GM18870 (cell line): ENCODE measurements at regions not wholly inside any gene's neighbourhood (a gene's known extent, or its start where the extent isn't known, plus 50 kb on each side); places are given as distances from the start of the nearest gene placed in this dataset.
"Not testable (repeated sequence)": the region's sequence is repeated elsewhere in the genome, so short reads cannot be mapped to it uniquely, and the experiment has no call there.

ENCODE experiments used
- ATAC-seq: cut with Tn5 transposase; IDR thresholded peaks from one replicate; pipeline ENCODE4 v1.9.1; 2021; ENCODE audit warnings: moderate library complexity; ENCODE audit not compliant: unreplicated experiment

GRCh38 chr5:51802551-51803184, 419.4 kb downstream of the ISL1 start:
- ATAC-seq = no peak

- ATAC-seq = no peak
These were observed 423.4 kb downstream of the ISL1 start for GRCh38 chr5:51806677-51807076.

DNA sequence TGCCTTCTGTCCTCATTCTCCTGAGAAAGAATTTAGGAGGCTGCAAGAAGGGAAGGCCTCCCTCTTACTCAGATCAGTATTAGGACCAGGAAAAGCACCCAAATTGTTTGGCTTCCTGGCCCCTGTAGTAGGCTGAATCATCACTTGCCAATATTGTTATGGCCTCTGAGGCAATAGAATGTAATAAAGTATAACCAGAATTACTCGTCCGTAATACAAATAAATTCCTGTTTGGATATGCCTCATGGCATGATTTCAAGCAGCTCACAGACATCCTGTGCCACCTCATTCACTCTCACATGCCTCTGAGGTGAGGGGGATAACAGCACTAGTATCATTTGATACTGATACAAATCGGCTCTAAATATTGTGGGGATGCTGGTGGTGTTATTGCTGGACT, 427.3 kb downstream of the ISL1 start:
- ATAC-seq = no peak

DNA sequence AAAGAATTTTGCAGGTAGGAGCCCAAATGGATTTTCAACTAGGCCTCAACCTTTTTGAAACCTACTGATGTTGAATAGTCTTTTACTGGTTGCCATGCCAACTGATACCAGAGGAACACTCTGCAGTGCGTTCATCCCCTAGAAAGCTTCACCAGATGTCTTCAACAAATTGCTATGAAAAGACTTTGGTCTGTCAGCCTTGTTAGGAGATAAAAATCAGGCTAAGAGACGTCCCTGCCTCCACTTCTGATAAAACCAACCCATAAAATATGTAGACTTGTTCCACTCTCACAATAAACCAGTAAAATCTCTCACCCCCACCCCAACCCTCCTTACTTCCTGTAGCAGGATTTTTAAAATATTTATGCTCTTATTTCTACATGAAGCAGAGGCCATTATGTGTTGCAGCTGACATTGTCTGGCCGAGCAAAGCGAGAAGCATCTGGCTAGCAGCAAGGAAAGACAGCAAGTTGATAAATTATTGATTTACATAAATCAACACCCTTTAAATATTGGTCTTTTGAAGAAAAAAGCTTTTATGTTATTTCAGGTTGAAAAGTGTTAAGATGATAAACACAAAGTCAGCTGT, 428.7 kb downstream of the ISL1 start:
- no peak for ATAC-seq

GRCh38 chr5:51814817-51815216, 431.6 kb downstream of the ISL1 start:
- not testable (repeated sequence) for ATAC-seq

DNA sequence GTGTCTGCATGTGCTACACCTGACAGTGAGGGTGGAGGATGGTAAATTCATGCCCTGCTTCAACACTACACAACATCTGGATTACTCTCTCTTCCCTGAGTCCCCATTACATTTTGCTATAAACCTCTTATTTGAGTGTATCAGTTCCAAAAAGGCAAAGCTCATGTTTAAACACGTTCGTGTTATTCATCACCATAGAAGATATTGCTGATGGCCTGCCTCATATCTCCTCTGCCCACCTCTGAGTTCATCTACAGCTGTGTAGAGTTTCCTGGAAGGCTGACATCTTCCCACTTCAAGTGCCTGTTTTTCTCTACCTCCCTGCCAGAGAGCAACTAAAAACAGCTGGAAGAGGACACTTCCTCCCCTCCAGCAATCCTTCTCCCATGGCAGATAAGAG, 433.2 kb downstream of the ISL1 start:
- no peak for ATAC-seq

DNA sequence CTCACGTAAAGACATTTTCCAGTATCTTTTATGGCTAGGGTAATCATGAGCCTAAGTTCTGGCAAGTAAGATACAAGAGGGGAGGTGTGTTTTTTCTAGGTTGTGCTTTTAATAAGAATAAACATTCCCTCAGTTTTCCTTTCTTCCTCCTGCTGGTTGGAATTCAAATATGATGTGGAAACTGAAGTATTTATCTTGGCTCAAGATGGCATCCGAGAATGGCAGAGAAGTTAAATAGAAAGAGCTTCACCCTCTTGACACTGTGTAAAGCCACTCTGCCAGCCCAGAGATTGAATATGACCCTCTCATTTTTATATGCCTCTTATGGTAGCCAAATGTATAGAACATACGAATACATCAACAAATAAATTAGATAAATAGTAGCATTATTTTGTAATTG, 438.4 kb downstream of the ISL1 start:
- no peak for ATAC-seq

DNA sequence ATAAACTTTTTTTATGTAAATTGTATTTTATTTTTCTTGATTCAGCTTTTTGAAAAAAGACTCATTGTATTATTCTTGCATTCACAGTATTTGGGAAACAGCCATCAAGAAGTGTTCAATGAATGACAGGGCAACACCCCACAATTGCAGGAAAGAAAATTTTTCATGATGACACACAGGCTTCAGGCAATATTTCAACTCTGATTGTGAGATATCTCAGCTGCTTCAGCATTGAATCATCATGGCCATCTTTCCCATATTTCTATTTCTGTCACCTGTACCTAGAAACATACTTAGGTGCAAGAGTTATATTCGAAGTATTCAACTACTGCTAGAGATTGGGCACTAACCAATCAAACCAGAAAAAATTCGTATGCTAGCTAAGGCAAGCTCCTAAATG, 446.0 kb downstream of the ISL1 start:
- ATAC-seq = no peak

DNA sequence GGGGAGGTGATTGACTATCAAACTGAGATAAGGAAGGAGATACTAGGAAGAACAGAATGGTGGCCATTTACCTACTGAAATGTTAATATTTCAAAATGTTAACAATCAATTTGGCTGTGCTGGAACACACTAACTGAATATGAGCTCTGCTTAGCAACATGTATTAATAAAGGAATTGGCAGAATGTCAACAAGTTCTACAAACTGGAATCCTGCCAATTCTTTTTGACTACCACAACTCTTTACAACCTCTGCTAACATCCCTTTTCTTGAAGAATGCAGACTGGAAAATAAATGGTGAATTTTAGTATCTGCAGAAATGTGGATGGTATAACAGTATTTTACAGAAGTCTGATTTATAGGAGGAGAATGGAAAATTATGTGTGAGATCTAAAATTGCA, 446.4 kb downstream of the ISL1 start:
- ATAC-seq = no peak

DNA sequence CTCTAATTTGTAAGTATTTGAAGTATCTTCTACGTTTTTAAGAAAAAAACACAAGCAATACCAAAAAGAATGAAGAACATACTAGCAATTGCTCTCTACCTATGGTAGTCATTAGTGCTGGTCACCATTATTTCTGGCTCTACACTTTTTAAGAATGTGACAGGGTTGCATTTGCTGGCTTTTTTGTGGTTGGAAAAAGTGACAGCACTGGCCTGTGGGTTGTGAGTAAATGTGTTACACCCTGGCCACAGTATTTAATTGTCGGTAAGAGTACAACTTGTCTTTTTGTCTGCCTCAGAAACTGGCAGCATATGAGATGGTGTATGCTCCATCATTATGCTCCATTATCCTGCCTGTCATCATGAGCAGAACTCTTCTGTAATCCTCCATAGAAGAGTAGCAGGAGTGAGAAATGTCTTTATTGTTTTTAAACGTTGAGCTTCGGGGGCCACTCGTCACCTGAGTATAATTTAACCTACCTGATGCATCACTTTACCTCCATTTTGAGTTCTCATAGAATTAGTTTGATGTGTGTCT, 449.8 kb downstream of the ISL1 start:
- no peak for ATAC-seq

GRCh38 chr5:51838459-51838858, 455.2 kb downstream of the ISL1 start:
- ATAC-seq = no peak

GRCh38 chr5:51843893-51844292, 460.6 kb downstream of the ISL1 start:
- no peak for ATAC-seq

DNA sequence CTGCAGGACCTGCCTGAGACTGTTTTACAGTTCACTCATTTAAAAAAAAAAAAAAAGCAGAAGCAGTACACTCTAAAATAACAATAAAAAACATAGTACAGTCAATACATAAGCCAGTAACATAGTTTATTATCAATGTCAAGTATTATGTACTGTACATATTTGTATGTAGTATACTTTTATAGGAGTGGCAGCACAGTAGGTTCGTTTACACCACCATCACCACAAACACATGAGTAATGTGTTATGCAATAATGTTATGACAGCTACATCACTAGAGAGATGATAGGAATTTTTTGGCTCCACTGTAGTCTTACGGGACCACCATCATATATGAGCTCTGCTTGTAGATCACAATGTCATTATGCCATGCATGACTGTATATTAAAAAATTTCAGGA, 462.8 kb downstream of the ISL1 start:
- ATAC-seq = no peak

GRCh38 chr5:51859624-51860023, 476.4 kb downstream of the ISL1 start:
- no peak for ATAC-seq

DNA sequence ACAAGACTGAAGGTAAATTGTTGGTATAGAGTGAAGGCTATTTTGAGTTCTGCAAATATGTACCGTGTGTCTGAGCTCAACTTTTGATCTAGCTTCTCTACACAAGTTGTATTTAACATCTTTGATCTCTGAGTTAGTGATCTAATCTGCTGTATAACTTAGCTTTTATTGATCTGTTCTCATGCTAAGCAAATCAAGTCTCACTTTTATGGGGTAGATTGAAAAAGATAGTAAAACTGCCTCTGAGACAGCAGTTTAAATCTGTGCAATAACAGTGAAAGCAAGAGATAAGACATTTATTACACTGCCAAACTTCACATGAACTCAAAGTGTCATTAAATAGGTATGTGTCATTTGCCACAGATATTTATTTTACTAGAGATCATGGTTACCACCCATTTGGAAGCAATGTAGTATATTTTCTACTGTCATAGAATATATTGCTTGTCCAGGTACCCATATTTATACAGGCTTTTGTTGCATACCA, 477.3 kb downstream of the ISL1 start:
- no peak for ATAC-seq

- no peak for ATAC-seq
These were observed 488.9 kb downstream of the ISL1 start for GRCh38 chr5:51872144-51872543.

GRCh38 chr5:51881901-51882300, 498.7 kb downstream of the ISL1 start:
- ATAC-seq = no peak

GRCh38 chr5:51882647-51883046, 499.4 kb downstream of the ISL1 start:
- no peak for ATAC-seq

GRCh38 chr5:51889703-51890102, 506.5 kb downstream of the ISL1 start:
- no peak for ATAC-seq

GRCh38 chr5:51890435-51891116, 507.3 kb downstream of the ISL1 start:
- ATAC-seq = no peak

DNA sequence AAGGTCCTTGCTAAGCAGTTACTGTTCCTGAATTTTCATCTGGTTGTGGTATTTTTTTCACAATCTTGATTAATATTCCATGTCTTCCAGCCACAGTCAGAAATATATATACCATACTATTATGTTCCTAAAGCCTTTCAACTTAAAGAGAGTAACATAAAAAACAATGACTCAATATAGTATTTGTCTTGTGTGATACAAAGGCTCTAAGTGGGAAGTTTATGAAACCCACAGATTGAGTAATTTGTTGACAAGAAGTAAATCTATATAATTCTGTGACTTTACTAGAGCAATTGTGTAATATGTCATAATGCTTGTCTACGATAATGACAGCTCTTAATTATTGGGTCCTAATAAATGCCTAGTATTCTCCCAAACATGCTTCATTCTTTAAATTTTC, 509.4 kb downstream of the ISL1 start:
- ATAC-seq = no peak

DNA sequence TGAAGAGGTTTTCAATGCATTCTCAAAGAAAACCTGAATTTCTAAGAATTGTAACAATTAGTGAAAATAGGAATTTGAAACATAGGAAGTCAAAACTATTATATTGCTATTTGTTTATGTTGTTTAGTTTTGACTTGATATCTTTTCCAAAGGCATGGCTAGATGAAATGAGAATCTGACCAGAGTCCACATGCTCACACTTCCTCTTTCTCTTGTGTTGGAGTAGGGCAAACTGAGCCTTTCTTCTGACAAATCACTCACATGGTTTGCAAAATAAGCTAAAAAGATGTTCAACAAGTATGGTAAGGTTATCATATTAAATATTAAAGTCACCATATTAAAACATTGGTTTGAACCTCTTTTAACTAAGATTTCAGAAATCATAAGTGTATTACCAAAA, 512.6 kb downstream of the ISL1 start:
- no peak for ATAC-seq
